Mammary epithelial cell (primary cell): ENCODE measurements at regions not wholly inside any gene's neighbourhood (a gene's known extent, or its start where the extent isn't known, plus 50 kb on each side); places are given as distances from the start of the nearest gene placed in this dataset.

Experiments
- CTCF ChIP-seq, 2 donors: IDR thresholded peaks in 1 of 2; conservative IDR thresholded peaks in 1 of 2; 2 replicates each; pipeline ENCODE4 v1.5.1; 2011 to 2012; ENCODE audit warnings: inconsistent platforms in 2 of 2, low read length in 2 of 2, mild to moderate bottlenecking in 2 of 2, control low read depth in 1 of 2, low read depth in 1 of 2; ENCODE audit not compliant: insufficient read depth in 1 of 2; ENCODE audit errors: extremely low read depth in 1 of 2
- EZH2 ChIP-seq: IDR thresholded peaks from 2 replicates; pipeline ENCODE4 v1.6.1; 2012; ENCODE audit warnings: low read length, inconsistent platforms, borderline replicate concordance

GRCh38 chr10:32148864-32149251 lies 92.6 kb upstream of the KIF5B start:
- TF ChIP-seq CTCF (conservative IDR thresholded peaks at IDR 0.05 in 1 of 2, IDR thresholded peaks at IDR 0.05 in 1 of 2; ENCODE audit: extremely low read depth in 1 of 2, insufficient read depth in 1 of 2, low read depth in 1 of 2, low read length in 2 of 2), result no peak
- no peak for TF ChIP-seq EZH2
